Peyer's patch (tissue), 4 donors: ENCODE measurements at regions not wholly inside any gene's neighbourhood (a gene's known extent, or its start where the extent isn't known, plus 50 kb on each side); places are given as distances from the start of the nearest gene placed in this dataset.

Experiments used
- CTCF ChIP-seq, 6 experiments: fragments of 450-650 bp in 4 of 6; fragments of 200-600 bp in 2 of 6; sonication (generic) in 1 of 6; IDR thresholded peaks; one replicate each; pipeline ENCODE4 v1.5.1; 2017 to 2019; ENCODE audit warnings: antibody characterized with exemption in 6 of 6, mild to moderate bottlenecking in 3 of 6, moderate library complexity in 1 of 6
- POLR2A ChIP-seq, 2 donors: fragments of 450-650 bp; IDR thresholded peaks; one replicate each; pipeline ENCODE4 v1.5.1; 2017; ENCODE audit warnings: antibody characterized with exemption in 2 of 2, mild to moderate bottlenecking in 2 of 2, moderate library complexity in 2 of 2

GRCh38 chr2:133863106-133863800 is 295.0 kb upstream of the NCKAP5 start:
- TF ChIP-seq POLR2A (IDR thresholded peaks at IDR 0.05) (no peak), CTCF (IDR thresholded peaks at IDR 0.05) (no peak)
